Heart right ventricle (tissue), 16 donors: ENCODE measurements at regions not wholly inside any gene's neighbourhood (a gene's known extent, or its start where the extent isn't known, plus 50 kb on each side); places are given as distances from the start of the nearest gene placed in this dataset.

Source experiments
- ATAC-seq, 8 donors: fragments of 200-7000 bp; cut with Tn5 transposase; one replicate each; pipeline ENCODE4 v1.9.1; 2020; ENCODE audit warnings: mild to moderate bottlenecking in 8 of 8, moderate library complexity in 8 of 8, moderate number of reproducible peaks in 1 of 8
- DNase-seq, 2 donors: peaks; one replicate each; pipeline ENCODE4 v3.0.0-alpha.2; 2020
- H3K27ac ChIP-seq, 10 donors: fragments of 200-600 bp; sonication (generic) in 2 of 10; one replicate each; pipeline versions ENCODE4 v1.5.0 to v1.8.0; 2020 to 2022; ENCODE audit warnings: mild to moderate bottlenecking in 3 of 10
- H3K27me3 ChIP-seq, 7 donors: fragments of 200-600 bp; one replicate each; pipeline ENCODE4 v1.8.0; 2021 to 2022; ENCODE audit warnings: mild to moderate bottlenecking in 2 of 7
- H3K36me3 ChIP-seq, 9 donors: fragments of 200-600 bp; sonication (generic) in 1 of 9; one replicate each; pipeline versions ENCODE4 v1.5.0 to v1.8.0; 2020 to 2022; ENCODE audit warnings: mild to moderate bottlenecking in 2 of 9
- H3K4me1 ChIP-seq, 9 donors: fragments of 200-600 bp; sonication (generic) in 1 of 9; one replicate each; pipeline versions ENCODE4 v1.5.0 to v1.8.0; 2020 to 2022; ENCODE audit warnings: mild to moderate bottlenecking in 4 of 9
- H3K4me3 ChIP-seq, 10 donors: fragments of 200-600 bp; sonication (generic) in 2 of 10; one replicate each; pipeline versions ENCODE4 v1.5.0 to v1.8.0; 2020 to 2022; ENCODE audit warnings: mild to moderate bottlenecking in 7 of 10, moderate library complexity in 2 of 10
- H3K9me3 ChIP-seq, 11 donors: fragments of 200-600 bp in 10 of 11; sonication (generic) in 2 of 11; one replicate each; pipeline versions ENCODE4 v1.5.0 to v1.8.0; 2013 to 2022; ENCODE audit warnings: mild to moderate bottlenecking in 2 of 11, control low read depth in 1 of 11, moderate library complexity in 1 of 11
- CTCF ChIP-seq, 9 donors: fragments of 200-600 bp; sonication (generic) in 2 of 9; IDR thresholded peaks; one replicate each; pipeline versions ENCODE4 v1.5.0 to v1.8.0; 2021 to 2022; ENCODE audit warnings: antibody characterized with exemption in 9 of 9, mild to moderate bottlenecking in 5 of 9, moderate library complexity in 1 of 9
- WGBS, 2 donors: extraction: QIAGEN DNeasy Blood & Tissue Kit; methylation state at CpG; one replicate each; pipeline ENCODE4 v1.1.7; 2013; ENCODE audit warnings: inconsistent platforms in 1 of 2; 5-methylcytosine and 5-hydroxymethylcytosine counted together
- intact Hi-C, 10 donors: fragments of 100-400 bp; cut with DNase I; formaldehyde crosslinking; loops; one replicate each; pipeline versions ENCODE4 v1.11.1 to v1.14.2; 2022
- donor health status: Arrhythmogenic right ventricular cardiomyopathy.
- donor health status: ischemic (EF 13 %, LVEDD 7.1; RV severe dilation, severe dysfunction).
- donor health status: healthy with polysubstance abuse.
- donor health status: DM: no; HTN: yes; CAD: no.
- donor health status: DM: no; HTN: no; CAD: no.
- donor health status: ischemic (EF 25% LVEDD 6.9; RV normal size, moderate dysfunction).
- donor health status: ischemic (EF 25% LVEDD 5.7; RV mildly dilated, moderate dysfunction).
- donor health status: healthy.
- donor health status: DM: yes; HTN: yes; CAD: no.
- donor health status: Ischemic cardiomyopathy.
- donor health status: ischemic (EF 35%, LVEDD 5.7; RV mildly dilated, moderate dysfunction).
- donor health status: nonischemic (EF 11% LVEDD 7.7; RV severe dilation, severe dysfunction).
- donor health status: DM: yes; HTN: yes; CAD: no.
- donor health status: PGD.
- donor health status: ischemic (EF 29% LVEDD 5.4; RV normal size, mild dysfunction).
- donor health status: nonischemic (EF 23%, LVEDD 6.1; RV moderate dilation, normal function).

- Histone ChIP-seq H3K36me3 (no peaks in the 10 kb centered on the region), H3K4me3 (no peak overlapping the region), H3K4me1 (peaks cover 3 to 23% (median 16%) of the 10 kb centered on the region in 9 donors), H3K27me3 (peaks cover 0 to 4% (median 0%) of the 10 kb centered on the region in 7 donors), H3K27ac (peak overlapping the region in 1 of 10 donors; percentile 44), H3K9me3 (no peaks in the 10 kb centered on the region)
- WGBS, 2 donors = 75 to 79% methylated on average over 21 of the region's 21 CpGs
- TF ChIP-seq CTCF (IDR thresholded peaks at IDR 0.05) = no peak
- ATAC-seq = no peak
- intact Hi-C loops = no loop called here
- no peak for DNase-seq
Measured at GRCh38 chr9:129398961-129399633, 221.0 kb upstream of the IER5L start.

- TF ChIP-seq CTCF (IDR thresholded peaks at IDR 0.05) = no peak
- intact Hi-C loops = no loop called here
- H3K36me3 ChIP-seq = no peaks in the 10 kb centered on the region
- ATAC-seq = no peak
- no peaks in the 10 kb centered on the region for H3K9me3 ChIP-seq
- DNase-seq = no peak
- H3K4me3 ChIP-seq = no peak overlapping the region
- no peak overlapping the region for H3K27ac ChIP-seq
- WGBS, 2 donors = 88 to 89% methylated on average over 20 of the region's 20 CpGs
- peaks cover 3 to 23% (median 16%) of the 10 kb centered on the region in 9 donors for H3K4me1 ChIP-seq
- H3K27me3 ChIP-seq = peaks cover 0 to 4% (median 0%) of the 10 kb centered on the region in 7 donors
Measured at GRCh38 chr9:129398101-129398960, 220.3 kb upstream of the IER5L start.

- Histone ChIP-seq H3K27ac (no peak overlapping the region), H3K27me3 (peaks cover 0 to 4% (median 0%) of the 10 kb centered on the region in 7 donors), H3K4me3 (no peak overlapping the region), H3K36me3 (no peaks in the 10 kb centered on the region), H3K9me3 (no peaks in the 10 kb centered on the region), H3K4me1 (peaks cover 0 to 13% (median 8%) of the 10 kb centered on the region in 9 donors)
- 93 to 96% methylated on average over 6 of the region's 6 CpGs for WGBS, 2 donors
- ATAC-seq (no peak), DNase-seq (no peak)
- TF ChIP-seq CTCF (IDR thresholded peaks at IDR 0.05) = no peak
- intact Hi-C loops = no loop called here
Measured at GRCh38 chr9:129397335-129397734, 219.3 kb upstream of the IER5L start.

- intact Hi-C loops = no loop called here
- peaks cover 0 to 10% (median 6%) of the 10 kb centered on the region in 9 donors for H3K4me1 ChIP-seq
- H3K27ac ChIP-seq = no peak overlapping the region
- H3K36me3 ChIP-seq = no peaks in the 10 kb centered on the region
- H3K9me3 ChIP-seq = no peaks in the 10 kb centered on the region
- TF ChIP-seq CTCF (IDR thresholded peaks at IDR 0.05) = no peak
- H3K4me3 ChIP-seq = no peak overlapping the region
- peaks cover 0 to 4% (median 0%) of the 10 kb centered on the region in 7 donors for H3K27me3 ChIP-seq
- WGBS, 2 donors = 73% methylated on average over 1 of the region's 1 CpG
- ATAC-seq = no peak
- DNase-seq = no peak
Measured at GRCh38 chr9:129396365-129396708, 218.3 kb upstream of the IER5L start.
